ENCODE measurements at regions not wholly inside any gene's neighbourhood (a gene's known extent, or its start where the extent isn't known, plus 50 kb on each side); places are given as distances from the start of the nearest gene placed in this dataset.
"Not testable (repeated sequence)": the region's sequence is repeated elsewhere in the genome, so short reads cannot be mapped to it uniquely, and the experiment has no call there.

DNA sequence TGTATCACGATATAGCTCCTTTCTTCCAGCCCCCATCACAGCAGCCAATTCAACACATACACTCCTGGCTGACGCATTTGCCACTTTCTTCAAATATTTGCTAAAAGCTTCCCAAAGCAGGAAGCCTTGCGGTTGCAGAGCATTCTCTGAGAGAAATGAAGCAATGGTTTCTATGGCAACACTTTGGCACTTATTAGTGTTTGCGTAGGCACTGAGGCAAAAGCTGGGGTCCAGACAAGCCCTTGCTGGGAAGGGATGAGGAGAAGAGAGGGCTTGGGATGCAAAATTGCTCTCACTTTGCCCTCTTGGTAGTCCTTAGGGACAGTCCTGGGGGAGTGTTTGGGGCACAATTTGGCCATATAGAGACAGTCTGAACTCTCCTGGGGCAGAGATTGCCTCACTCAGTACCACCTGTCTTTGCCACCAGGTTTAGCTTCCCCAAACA, 55.0 kb upstream of the PAK3 start:
- peak in 1 of 2 donors; percentile 6 for DNase-seq

GRCh38 chrX:111040377-111041017, 55.5 kb upstream of the PAK3 start:
- DNase-seq = no peak

- no peak for DNase-seq
Observed at GRCh38 chrX:111039606-111040005, 56.4 kb upstream of the PAK3 start.

DNA sequence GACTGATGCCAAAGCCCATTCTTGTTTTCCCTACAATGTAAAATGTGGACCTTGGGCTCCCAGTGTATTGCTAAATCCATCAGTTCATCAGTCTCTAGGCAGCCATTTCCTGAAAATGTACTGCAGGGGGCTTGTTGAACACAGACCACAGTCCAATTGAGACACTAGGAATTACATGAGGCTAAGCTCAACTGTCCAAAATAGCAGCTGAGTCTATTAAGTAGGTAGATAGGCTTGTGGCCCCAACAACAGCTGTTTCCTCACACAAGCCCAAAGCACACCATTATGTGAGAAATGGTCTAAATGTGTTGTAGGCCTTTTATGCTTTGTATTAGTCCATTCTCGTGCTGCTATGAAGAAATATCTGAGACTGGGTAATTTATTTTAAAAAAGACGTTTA, 60.0 kb upstream of the PAK3 start:
- DNase-seq = no peak

DNA sequence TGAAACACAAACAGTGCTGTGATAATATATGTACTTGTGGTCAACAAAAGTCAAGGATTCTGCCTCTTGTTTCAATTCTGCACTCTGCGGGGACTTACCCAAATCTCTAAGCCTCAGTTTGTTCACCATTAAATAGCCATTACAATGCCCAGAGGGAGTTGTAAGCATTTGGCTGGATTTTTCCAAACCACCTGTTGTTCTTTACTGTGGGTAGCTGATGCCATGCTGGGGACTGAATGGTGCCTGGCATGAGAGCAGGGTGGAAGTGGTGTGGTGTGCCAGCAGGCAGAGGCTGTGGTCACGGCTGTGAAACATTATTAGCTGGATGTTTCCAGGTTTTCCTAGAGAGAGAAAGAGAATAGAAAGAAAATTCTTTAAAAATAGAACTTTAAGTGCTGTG, 60.7 kb upstream of the PAK3 start:
- DNase-seq = no peak

GRCh38 chrX:111022998-111023397, 73.0 kb upstream of the PAK3 start:
- DNase-seq = not testable (repeated sequence)

- DNase-seq = no peak
Observed at GRCh38 chrX:111020283-111020682, 75.7 kb upstream of the PAK3 start.

DNA sequence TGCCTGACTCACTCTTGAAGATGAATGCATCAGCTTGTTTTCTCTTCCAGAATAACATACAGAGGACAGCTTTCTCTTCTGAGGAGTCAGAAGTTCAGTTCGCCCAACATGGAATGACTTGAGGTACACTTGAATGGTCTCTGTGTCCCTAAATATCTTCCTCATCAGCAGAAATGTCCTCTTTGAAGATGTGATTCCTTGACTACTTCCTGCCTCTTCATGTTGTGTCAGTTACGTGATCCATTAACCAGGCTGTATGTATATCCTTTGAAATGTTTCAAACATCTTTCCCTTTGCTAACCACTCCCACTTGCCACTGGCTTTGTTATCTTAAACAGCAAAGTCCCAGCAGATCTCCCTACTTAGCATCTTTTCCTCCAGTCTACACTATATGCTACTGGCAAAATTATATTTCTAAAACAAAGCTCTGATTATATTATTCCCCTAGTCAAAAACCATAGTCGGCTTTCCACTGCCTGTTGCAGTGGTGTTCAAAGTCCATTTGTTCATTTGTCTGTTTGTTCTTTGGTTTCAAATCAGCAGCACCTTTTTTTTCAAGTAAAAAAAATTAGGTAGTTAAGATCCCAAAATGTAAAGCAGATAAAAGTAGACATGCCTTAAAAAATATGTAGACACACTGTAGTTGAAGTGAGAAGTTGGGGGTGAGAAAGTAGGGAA, 82.1 kb upstream of the PAK3 start:
- no peak for DNase-seq

GRCh38 chrX:111010111-111010510, 85.9 kb upstream of the PAK3 start:
- DNase-seq = no peak

GRCh38 chrX:111009256-111009655, 86.7 kb upstream of the PAK3 start:
- no peak for DNase-seq

- no peak for DNase-seq
Observed at GRCh38 chrX:111008126-111008525, 87.9 kb upstream of the PAK3 start.

DNA sequence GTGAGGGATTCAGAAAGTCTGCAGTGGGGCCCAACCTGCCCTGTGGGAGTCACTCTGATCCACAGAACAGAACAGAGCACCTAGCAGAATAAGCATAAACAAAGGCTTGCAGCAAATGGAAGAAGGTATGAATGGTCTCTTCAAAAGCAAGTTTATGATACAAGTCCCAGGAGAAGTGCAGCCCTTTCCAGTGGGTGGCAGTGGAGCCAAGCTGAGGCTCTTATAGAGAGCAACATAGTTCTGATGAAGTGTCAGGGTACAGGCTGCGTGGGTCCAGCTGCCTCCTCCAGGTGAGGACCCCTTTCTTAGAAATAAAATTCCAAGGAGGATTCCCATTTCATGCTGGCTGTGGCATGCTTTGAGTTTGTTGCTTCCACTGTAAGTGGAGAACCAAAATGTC, 88.8 kb upstream of the PAK3 start:
- no peak for DNase-seq

DNA sequence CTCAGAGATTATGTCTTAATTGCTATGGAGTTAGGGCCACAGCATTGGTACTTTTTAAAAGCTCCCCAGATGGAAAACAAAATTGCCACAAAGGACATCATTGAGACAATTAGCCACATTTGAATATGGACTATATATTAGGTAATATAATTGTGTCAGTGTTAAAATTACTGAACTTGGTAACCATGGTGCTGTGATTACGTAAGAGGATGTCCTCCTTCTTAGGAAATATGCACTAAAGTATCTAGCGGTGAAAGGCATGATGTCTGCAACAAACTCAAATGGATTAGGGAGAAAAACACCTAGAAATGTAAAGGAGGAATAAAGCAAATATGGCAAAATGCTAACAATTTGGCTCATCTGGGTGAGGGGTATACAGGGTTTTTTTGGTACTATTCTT, 89.9 kb upstream of the PAK3 start:
- DNase-seq = no peak

DNA sequence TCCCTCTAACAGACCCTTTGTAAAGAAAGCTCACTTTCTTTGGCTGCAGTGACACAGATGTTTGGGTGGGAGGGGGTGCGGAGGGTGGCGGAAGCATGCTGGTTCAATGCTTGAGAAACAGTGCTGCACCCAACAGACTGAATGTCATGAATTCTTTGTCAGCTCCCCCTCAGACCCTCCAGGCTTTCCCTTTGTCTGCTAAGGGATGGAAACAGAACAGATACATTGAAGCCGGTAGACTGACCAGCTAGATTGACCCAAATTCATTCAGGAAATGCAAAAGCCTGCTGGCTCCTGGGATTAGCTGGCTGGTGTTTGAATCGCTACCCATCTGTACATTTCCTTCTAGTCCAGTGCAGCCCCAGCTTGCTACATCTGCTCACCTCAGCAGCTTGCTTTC, 90.8 kb upstream of the PAK3 start:
- no peak for DNase-seq

- no peak for DNase-seq
Observed at GRCh38 chrX:111003118-111003517, 92.9 kb upstream of the PAK3 start.

DNA sequence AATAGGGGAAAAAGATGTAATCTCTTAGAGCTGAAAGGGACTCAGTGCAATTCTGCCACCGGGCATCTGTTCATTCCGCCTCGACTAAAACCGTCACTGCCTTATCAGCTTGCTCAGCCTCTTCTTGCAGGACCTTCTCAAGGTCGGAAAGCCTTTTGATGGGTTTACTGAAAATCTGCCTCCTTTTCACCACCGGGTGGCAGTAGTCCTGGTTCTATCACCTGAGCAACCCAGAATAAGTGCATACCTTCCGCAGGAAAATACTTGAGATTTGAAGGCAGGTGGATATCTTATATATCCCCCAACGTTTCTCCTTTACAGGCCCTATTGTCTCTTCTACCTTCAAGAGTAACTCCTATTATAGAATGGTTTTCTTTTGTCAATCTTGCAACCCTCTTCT, 103.4 kb upstream of the PAK3 start:
- DNase-seq = no peak

- no peak for DNase-seq
Observed at GRCh38 chrX:110989869-110990268, 106.1 kb upstream of the PAK3 start.

- DNase-seq = no peak
Observed at GRCh38 chrX:110989447-110989846, 106.5 kb upstream of the PAK3 start.

DNA sequence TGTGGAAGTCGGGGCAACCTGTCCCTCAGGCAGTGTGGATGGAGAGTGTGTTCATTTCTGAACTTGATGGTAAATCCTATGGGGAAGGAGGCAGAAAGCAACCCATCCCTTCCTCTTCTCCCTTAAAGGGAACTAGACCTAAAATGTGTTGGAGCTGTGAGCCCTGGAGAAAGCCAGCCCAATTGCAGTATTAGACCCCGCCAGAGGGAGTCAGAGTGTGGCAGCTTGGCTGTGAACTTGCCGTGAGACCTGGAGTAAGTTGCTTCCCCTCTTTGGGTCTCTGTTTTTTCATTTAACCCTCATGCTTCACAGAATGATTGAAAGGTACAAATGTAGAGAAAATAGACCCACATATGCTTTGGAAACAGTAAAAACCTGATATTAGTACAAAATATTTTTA, 108.7 kb upstream of the PAK3 start:
- DNase-seq = peak in 1 of 2 donors; percentile 3

DNA sequence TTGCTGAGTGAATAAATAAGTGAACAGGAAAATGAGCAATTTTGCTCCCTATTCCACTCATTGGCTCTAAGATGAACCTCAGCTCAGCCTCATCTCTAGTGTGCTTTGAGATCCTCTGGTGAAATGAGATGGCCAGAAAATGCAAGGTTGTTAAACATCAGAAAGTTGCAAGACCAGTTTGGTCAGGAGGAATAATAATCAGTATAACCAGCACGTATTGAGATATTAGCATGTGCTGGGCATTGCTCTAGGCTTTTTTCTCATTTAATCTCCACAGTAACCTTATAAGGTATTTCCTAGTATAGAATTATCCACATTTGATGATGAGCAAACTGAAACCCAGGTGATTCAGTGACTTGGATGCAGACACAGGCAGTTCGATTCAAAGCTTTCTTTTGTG, 110.5 kb upstream of the PAK3 start:
- no peak for DNase-seq

DNA sequence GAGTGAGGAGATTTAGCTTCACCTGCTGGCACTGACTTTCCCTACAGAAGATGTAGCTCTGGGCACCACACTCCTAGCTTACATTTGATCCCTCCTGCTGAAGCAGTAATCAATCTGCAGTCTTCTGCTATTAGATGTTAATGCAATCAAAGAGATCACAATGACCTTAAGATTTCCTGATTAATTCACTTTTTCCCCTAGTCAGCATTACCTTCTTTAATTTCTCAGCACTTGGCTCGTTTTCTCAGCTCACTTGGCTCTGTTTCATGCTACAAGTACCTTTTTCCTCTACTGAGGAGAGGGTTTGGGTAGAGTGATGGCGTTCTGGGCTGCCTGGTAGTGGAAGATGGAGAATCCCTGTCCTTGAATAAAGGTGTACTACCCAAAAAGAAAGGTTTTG, 113.0 kb upstream of the PAK3 start:
- DNase-seq = no peak

- no peak for DNase-seq
Observed at GRCh38 chrX:110966839-110967238, 129.2 kb upstream of the PAK3 start.

- DNase-seq = no peak
Observed at GRCh38 chrX:110966091-110966454, 129.9 kb upstream of the PAK3 start.

DNA sequence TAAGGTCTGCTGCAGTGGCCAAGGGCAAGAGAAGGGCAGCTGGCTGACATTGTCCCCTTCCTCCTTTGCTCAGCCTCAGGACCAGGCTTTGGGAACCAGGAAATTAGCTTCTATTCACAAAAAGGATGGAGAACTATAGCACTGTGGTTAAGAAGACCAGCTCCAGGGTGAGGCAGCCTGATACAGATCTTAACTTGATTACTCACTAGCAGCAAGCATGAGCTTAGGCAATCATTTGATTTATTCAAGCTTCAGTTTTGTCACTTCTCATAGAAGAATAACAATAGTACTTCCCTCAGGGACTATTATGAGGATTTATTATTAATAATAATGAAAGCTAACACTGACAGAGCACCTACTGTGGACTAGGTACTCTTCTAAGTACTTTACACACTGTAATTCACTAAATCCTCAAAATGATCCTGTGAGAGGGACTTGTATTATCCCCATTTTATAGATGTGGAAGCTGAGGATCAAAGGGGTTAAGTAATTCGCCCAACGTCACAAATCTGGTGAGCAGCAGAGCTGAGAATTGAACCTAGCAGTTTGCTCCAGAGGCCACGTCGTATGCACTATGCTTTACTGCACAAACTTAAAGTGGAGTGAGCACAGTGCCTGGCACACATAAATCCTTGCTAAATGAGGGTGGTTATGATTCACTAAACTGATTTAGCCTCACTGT, 130.4 kb upstream of the PAK3 start:
- DNase-seq = no peak

- no peak for DNase-seq
Observed at GRCh38 chrX:110964786-110965185, 131.2 kb upstream of the PAK3 start.

All from bone marrow (tissue), 2 donors.